GM23338 (cell line): ENCODE measurements at regions not wholly inside any gene's neighbourhood (a gene's known extent, or its start where the extent isn't known, plus 50 kb on each side); places are given as distances from the start of the nearest gene placed in this dataset.

ENCODE experiments used
- ATAC-seq: fragments of 200-7000 bp; cut with Tn5 transposase; 3 replicates; pipeline ENCODE4 v1.9.1; 2020
- DNase-seq: peaks from one replicate; pipeline ENCODE4 v3.0.0-alpha.2; 2015; ENCODE audit warnings: low spot score
- H2AFZ ChIP-seq: fragments of 200-600 bp; sonication (generic); 2 replicates; pipeline ENCODE4 v1.8.0; 2016; ENCODE audit warnings: antibody characterized with exemption, mild to moderate bottlenecking, moderate library complexity
- H3F3A ChIP-seq: fragments of 200-600 bp; sonication (generic); replicated peaks from 2 replicates; pipeline ENCODE4 v1.8.0; 2017; ENCODE audit warnings: antibody characterized with exemption, mixed run types, low read depth
- H3K27ac ChIP-seq: fragments of 200-600 bp; sonication (generic); 2 replicates; pipeline ENCODE4 v1.6.1; 2016; ENCODE audit warnings: low read depth
- H3K27me3 ChIP-seq: fragments of 200-600 bp; sonication (generic); 2 replicates; pipeline ENCODE4 v1.8.0; 2016; ENCODE audit warnings: mild to moderate bottlenecking, mixed run types, moderate library complexity; ENCODE audit not compliant: insufficient read depth
- H3K36me3 ChIP-seq: fragments of 200-600 bp; sonication (generic); 2 replicates; pipeline ENCODE4 v1.8.0; 2016; ENCODE audit warnings: mild to moderate bottlenecking; ENCODE audit not compliant: insufficient read depth
- H3K4me1 ChIP-seq: fragments of 200-600 bp; sonication (generic); 2 replicates; pipeline ENCODE4 v1.8.0; 2016; ENCODE audit warnings: mild to moderate bottlenecking, moderate library complexity; ENCODE audit not compliant: insufficient read depth
- H3K4me2 ChIP-seq: fragments of 200-600 bp; sonication (generic); 2 replicates; pipeline ENCODE4 v1.7.1; 2017; ENCODE audit warnings: mixed run types
- H3K4me3 ChIP-seq: fragments of 200-600 bp; sonication (generic); 2 replicates; pipeline ENCODE4 v1.6.1; 2016; ENCODE audit warnings: mixed run types
- H3K79me2 ChIP-seq: fragments of 200-600 bp; sonication (generic); replicated peaks from 2 replicates; pipeline ENCODE4 v1.8.0; 2017; ENCODE audit warnings: mild to moderate bottlenecking; ENCODE audit not compliant: insufficient read depth
- H3K9me2 ChIP-seq: fragments of 200-600 bp; sonication (generic); 2 replicates; pipeline ENCODE4 v1.8.0; 2017; ENCODE audit not compliant: insufficient read depth
- H4K20me1 ChIP-seq: fragments of 200-600 bp; sonication (generic); replicated peaks from 2 replicates; pipeline ENCODE4 v1.8.0; 2017; ENCODE audit warnings: mild to moderate bottlenecking; ENCODE audit not compliant: insufficient read depth
- H3K27ac Mint-ChIP-seq: 2 replicates; pipeline ENCODE4 v1.8.0; 2020; ENCODE audit warnings: inconsistent platforms, mild to moderate bottlenecking, moderate library complexity, mixed read lengths
- H3K27me3 Mint-ChIP-seq: 3 replicates; pipeline ENCODE4 v1.8.0; 2022; ENCODE audit warnings: low read depth, mild to moderate bottlenecking, moderate library complexity, mixed read lengths, inconsistent platforms; ENCODE audit not compliant: insufficient read depth, poor library complexity
- H3K36me3 Mint-ChIP-seq: 3 replicates; pipeline ENCODE4 v1.8.0; 2021; ENCODE audit warnings: low read depth, mild to moderate bottlenecking, inconsistent platforms, moderate library complexity, mixed read lengths
- H3K4me1 Mint-ChIP-seq: 3 replicates; pipeline ENCODE4 v1.8.0; 2020; ENCODE audit warnings: mild to moderate bottlenecking, inconsistent platforms, mixed read lengths
- H3K4me3 Mint-ChIP-seq: 3 replicates; pipeline ENCODE4 v1.8.0; 2021; ENCODE audit warnings: moderate library complexity, mild to moderate bottlenecking, inconsistent platforms, mixed read lengths
- H3K9me3 Mint-ChIP-seq: 3 replicates; pipeline ENCODE4 v1.8.0; 2020; ENCODE audit warnings: moderate library complexity, mild to moderate bottlenecking, inconsistent platforms, mixed read lengths
- CTCF ChIP-seq, 2 experiments: fragments of 200-600 bp in 1 of 2; sonication (generic) in 1 of 2; conservative IDR thresholded peaks; 2 replicates each; pipeline versions ENCODE4 v1.5.1 to v1.6.1; 2016 to 2017; ENCODE audit warnings: antibody characterized with exemption in 2 of 2, low read depth in 2 of 2, mild to moderate bottlenecking in 2 of 2, moderate library complexity in 1 of 2
- EZH2 ChIP-seq: fragments of 200-600 bp; sonication (generic); IDR thresholded peaks from one replicate; pipeline ENCODE4 v1.8.0; 2017; ENCODE audit warnings: antibody characterized with exemption, mild to moderate bottlenecking, low read depth; ENCODE audit not compliant: unreplicated experiment
- JUNB ChIP-seq: IDR thresholded peaks from one replicate; pipeline ENCODE4 v1.6.1; 2016; ENCODE audit warnings: antibody characterized with exemption; ENCODE audit not compliant: unreplicated experiment
- POLR2AphosphoS5 ChIP-seq: IDR thresholded peaks from 2 replicates; pipeline ENCODE4 v1.6.1; 2016; ENCODE audit warnings: antibody characterized with exemption, low read depth
- REST ChIP-seq: IDR thresholded peaks from one replicate; pipeline ENCODE4 v1.6.1; 2018; ENCODE audit warnings: antibody characterized with exemption; ENCODE audit not compliant: unreplicated experiment
- STAT1 ChIP-seq: IDR thresholded peaks from one replicate; pipeline ENCODE4 v1.6.1; 2016; ENCODE audit warnings: antibody characterized with exemption; ENCODE audit not compliant: unreplicated experiment
- ZNF114 ChIP-seq: fragments of 250-450 bp; sonication (Bioruptor Pico); IDR thresholded peaks from 2 replicates; pipeline ENCODE4 v1.5.0; 2020; ENCODE audit warnings: mild to moderate bottlenecking, moderate library complexity

- Histone ChIP-seq H3K4me2 (peak overlapping the region; percentile 40), H3K4me3 (0 out of 2 replicates have a peak overlapping the region, but pooled peaks have one; percentile 34), H3F3A (no peaks in the 10 kb centered on the region), H3K27me3 (no peaks in the 10 kb centered on the region), H3K4me1 (peaks cover 18% of the 10 kb centered on the region), H3K36me3 (no peaks in the 10 kb centered on the region), H3K79me2 (no peaks in the 10 kb centered on the region), H4K20me1 (no peaks in the 10 kb centered on the region), H2AFZ (peak overlapping the region; percentile 100), H3K27ac (no peak overlapping the region), H3K9me2 (peaks cover 20% of the 10 kb centered on the region; the same call in 1 of the 2 replicates)
- TF ChIP-seq REST = no peak
- no peak overlapping the region for H3K27ac Mint-ChIP-seq
- ATAC-seq (peak; percentile 61), DNase-seq (peak; percentile 36)
- peaks cover 5% of the 10 kb centered on the region for H3K4me1 Mint-ChIP-seq
- no peaks in the 10 kb centered on the region for H3K9me3 Mint-ChIP-seq
- no peaks in the 10 kb centered on the region for H3K27me3 Mint-ChIP-seq
- H3K4me3 Mint-ChIP-seq = no peak overlapping the region
- no peaks in the 10 kb centered on the region for H3K36me3 Mint-ChIP-seq
Measured at GRCh38 chr10:128897401-128898129, 569.5 kb upstream of the MGMT start.

GRCh38 chr10:128898133-128898915 lies 568.7 kb upstream of the MGMT start:
- H3K36me3 ChIP-seq = no peaks in the 10 kb centered on the region
- H3K4me3 Mint-ChIP-seq = no peak overlapping the region
- DNase-seq (peak; percentile 18), ATAC-seq (peak; percentile 90)
- peak overlapping the region; percentile 34; the same call in 1 of the 2 replicates for H3K4me3 ChIP-seq
- H3K4me2 ChIP-seq = peak overlapping the region; percentile 40
- peaks cover 24% of the 10 kb centered on the region; the same call in 1 of the 2 replicates for H3K9me2 ChIP-seq
- H3K36me3 Mint-ChIP-seq = no peaks in the 10 kb centered on the region
- H4K20me1 ChIP-seq = no peaks in the 10 kb centered on the region
- H3F3A ChIP-seq = no peaks in the 10 kb centered on the region
- peaks cover 18% of the 10 kb centered on the region for H3K4me1 ChIP-seq
- no peaks in the 10 kb centered on the region for H3K27me3 ChIP-seq
- no peaks in the 10 kb centered on the region for H3K9me3 Mint-ChIP-seq
- no peak for TF ChIP-seq POLR2AphosphoS5
- TF ChIP-seq JUNB = no peak
- no peak for TF ChIP-seq EZH2
- no peak for TF ChIP-seq ZNF114 (CRISPR knock-in tag)
- no peak for TF ChIP-seq REST
- TF ChIP-seq STAT1 = no peak
- no peak for TF ChIP-seq CTCF (conservative IDR thresholded peaks at IDR 0.05; ENCODE audit: low read depth in 2 of 2)
- H3K27ac Mint-ChIP-seq = no peak overlapping the region
- no peak overlapping the region for H3K27ac ChIP-seq
- peak overlapping the region; percentile 100 for H2AFZ ChIP-seq
- peaks cover 5% of the 10 kb centered on the region for H3K4me1 Mint-ChIP-seq
- no peaks in the 10 kb centered on the region for H3K79me2 ChIP-seq
- no peaks in the 10 kb centered on the region for H3K27me3 Mint-ChIP-seq
